ENCODE measurements at regions not wholly inside any gene's neighbourhood (a gene's known extent, or its start where the extent isn't known, plus 50 kb on each side); places are given as distances from the start of the nearest gene placed in this dataset.

DNA sequence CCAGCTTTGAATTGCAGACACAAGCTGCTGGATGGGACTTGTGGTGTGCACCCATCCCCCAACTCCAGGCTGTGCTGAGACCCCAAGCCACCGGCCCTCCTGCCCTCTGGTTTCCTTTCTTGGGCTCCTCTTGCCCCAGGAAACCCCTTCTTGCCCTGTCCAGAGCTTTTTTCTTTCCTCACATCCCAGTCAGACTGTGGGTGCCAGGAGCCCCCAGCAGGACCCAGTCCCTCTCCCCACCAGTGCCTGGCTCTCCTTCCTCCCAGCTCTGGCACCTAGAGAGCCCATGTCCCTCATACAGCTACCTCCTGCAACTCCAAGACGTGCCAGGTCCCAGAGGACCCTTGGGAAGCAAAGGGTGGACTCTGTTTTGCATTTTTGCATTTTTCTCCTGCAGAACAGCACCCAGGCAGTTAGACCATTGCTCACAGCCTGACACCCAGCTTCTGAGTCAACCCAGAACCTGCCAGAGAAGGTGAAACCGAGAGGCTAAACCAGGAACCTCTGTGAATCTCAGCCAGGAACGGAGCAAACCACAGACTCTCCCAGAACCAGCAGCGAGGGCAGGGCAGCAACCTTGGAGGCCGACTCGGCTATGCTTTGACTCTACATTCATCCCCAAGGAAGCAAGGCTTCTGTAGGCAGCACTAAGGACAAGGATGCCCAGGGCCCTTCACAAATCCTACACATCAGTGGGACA is 221.1 kb downstream of the ANAPC1 start:
- Histone ChIP-seq H3K9me3 (no peaks in the 10 kb centered on the region), H3K36me3 (no peaks in the 10 kb centered on the region), H3K4me3 (no peak overlapping the region), H3K4me1 (peaks cover 7 to 13% of the 10 kb centered on the region in 2 donors), H3K27me3 (no peaks in the 10 kb centered on the region), H3K27ac (no peak overlapping the region)
- TF ChIP-seq CTCF (IDR thresholded peaks at IDR 0.05), result no peak
- no peak for DNase-seq (ENCODE audit: low spot score in 2 of 2)
- intact Hi-C loops (cut with DNase I), result no loop called here

DNA sequence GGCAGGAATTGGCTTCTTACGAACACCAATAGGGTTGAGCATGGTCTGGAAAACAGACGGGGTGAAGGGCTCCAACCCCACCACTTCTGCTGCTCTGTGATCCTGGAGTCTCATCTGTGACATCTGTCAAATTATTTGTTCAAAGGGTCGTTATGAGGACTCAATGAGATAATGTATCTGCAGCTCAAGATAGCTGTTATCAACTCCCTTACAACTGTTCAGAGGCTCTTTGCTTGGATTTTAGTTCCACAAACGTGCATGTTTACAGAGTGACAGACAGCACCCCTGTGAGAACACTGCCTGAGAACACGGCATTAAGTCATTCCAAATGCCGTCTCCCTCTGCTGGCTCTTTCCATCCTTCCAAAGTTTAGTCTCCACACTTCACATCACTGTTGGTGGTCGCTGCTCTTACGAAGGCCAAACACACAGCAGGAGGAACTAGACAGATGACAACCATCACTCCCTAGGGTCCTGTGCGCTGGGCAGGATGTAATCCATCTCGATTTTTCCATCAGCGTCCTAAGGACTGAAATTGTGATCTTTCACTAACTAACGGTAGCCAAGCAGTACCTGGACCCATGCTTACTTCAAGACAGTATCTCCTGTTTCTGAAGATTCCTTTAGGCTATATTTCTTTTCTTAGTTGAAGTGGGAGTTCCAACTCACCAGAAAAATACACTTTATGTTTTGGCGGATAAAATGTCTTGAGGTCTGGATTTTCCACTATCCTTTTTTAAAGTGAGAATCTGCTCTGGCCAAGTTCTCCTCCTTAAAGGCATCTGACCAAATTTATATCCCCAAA is 220.3 kb downstream of the ANAPC1 start:
- intact Hi-C loops (cut with DNase I), result no loop called here
- no peak for TF ChIP-seq CTCF (IDR thresholded peaks at IDR 0.05)
- Histone ChIP-seq H3K4me1 (peaks cover 7 to 13% of the 10 kb centered on the region in 2 donors), H3K36me3 (no peaks in the 10 kb centered on the region), H3K9me3 (no peaks in the 10 kb centered on the region), H3K27ac (no peak overlapping the region), H3K4me3 (no peak overlapping the region), H3K27me3 (no peaks in the 10 kb centered on the region)
- peak in 1 of 2 donors; percentile 46 for DNase-seq (ENCODE audit: low spot score in 2 of 2)

- DNase-seq (ENCODE audit: low spot score in 2 of 2), result no peak
- H3K27ac ChIP-seq, result no peak overlapping the region
- H3K9me3 ChIP-seq, result no peaks in the 10 kb centered on the region
- no peak for TF ChIP-seq CTCF (IDR thresholded peaks at IDR 0.05)
- no peaks in the 10 kb centered on the region for H3K27me3 ChIP-seq
- no peaks in the 10 kb centered on the region for H3K36me3 ChIP-seq
- H3K4me1 ChIP-seq, result peaks cover 5 to 8% of the 10 kb centered on the region in 2 donors
- intact Hi-C loops (cut with DNase I), result no loop called here
- H3K4me3 ChIP-seq, result no peak overlapping the region
Measured at GRCh38 chr2:111664275-111664850, 219.6 kb downstream of the ANAPC1 start.

- TF ChIP-seq CTCF (IDR thresholded peaks at IDR 0.05), result no peak
- Histone ChIP-seq H3K4me3 (no peak overlapping the region), H3K27me3 (no peaks in the 10 kb centered on the region), H3K9me3 (no peaks in the 10 kb centered on the region), H3K27ac (no peak overlapping the region), H3K36me3 (no peaks in the 10 kb centered on the region), H3K4me1 (peaks cover under 1 to 2% of the 10 kb centered on the region in 2 donors)
- intact Hi-C loops (cut with DNase I), result no loop called here
- DNase-seq (ENCODE audit: low spot score in 2 of 2), result peak in 1 of 2 donors; percentile 38
Measured at GRCh38 chr2:111665011-111665410, 219.0 kb downstream of the ANAPC1 start.

DNA sequence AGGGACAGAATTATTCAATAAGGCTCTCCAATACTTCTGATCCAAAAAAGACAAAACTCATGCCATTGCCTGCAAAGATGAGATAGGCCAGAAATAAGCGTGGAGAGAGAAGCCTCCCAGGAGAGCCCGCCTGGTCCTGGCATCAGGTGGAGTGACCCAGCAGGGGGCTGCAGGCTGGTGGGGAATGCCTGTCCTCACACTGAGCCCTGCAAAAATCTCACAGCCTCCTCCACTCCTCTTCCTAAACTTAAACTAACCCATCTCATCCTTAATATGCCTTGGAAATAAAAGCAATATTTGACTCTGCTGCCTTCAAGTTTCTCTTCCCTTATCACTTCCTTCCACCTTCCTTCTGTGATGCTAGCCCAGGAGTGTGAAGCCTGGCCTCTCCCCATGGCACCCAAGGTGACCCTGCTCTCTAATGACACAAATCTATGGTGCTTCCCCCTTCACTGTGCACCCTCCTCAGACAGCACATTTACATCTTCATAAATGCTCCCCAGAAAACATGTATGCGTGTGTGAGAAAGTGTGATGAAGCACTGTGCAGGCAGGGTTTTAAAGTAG is 218.4 kb downstream of the ANAPC1 start:
- no peaks in the 10 kb centered on the region for H3K27me3 ChIP-seq
- DNase-seq (ENCODE audit: low spot score in 2 of 2), result peak in 1 of 2 donors; percentile 50
- intact Hi-C loops (cut with DNase I), result no loop called here

More for the DNA sequence above, 218.4 kb downstream of the ANAPC1 start:
- Histone ChIP-seq H3K36me3 (no peaks in the 10 kb centered on the region), H3K9me3 (no peaks in the 10 kb centered on the region), H3K4me3 (no peak overlapping the region), H3K4me1 (no peaks in the 10 kb centered on the region), H3K27ac (no peak overlapping the region)
- no peak for TF ChIP-seq CTCF (IDR thresholded peaks at IDR 0.05)

Data from ascending aorta (tissue), 2 donors.